Type B pancreatic cell (in vitro differentiated cells): ENCODE measurements at regions not wholly inside any gene's neighbourhood (a gene's known extent, or its start where the extent isn't known, plus 50 kb on each side); places are given as distances from the start of the nearest gene placed in this dataset.

Experiments used
- DNase-seq: peaks from one replicate; pipeline ENCODE4 v3.0.0; 2021; ENCODE audit warnings: mixed read lengths; ENCODE audit not compliant: unreplicated experiment; ENCODE audit errors: extremely low spot score
- H3K27ac Mint-ChIP-seq: 2 replicates; pipeline ENCODE4 v1.8.0; 2021; ENCODE audit warnings: mild to moderate bottlenecking, mixed read lengths
- H3K27me3 Mint-ChIP-seq: 2 replicates; pipeline ENCODE4 v1.8.0; 2021; ENCODE audit warnings: mixed read lengths
- H3K36me3 Mint-ChIP-seq: 2 replicates; pipeline ENCODE4 v1.8.0; 2021; ENCODE audit warnings: mixed read lengths
- H3K4me1 Mint-ChIP-seq: one replicate; pipeline ENCODE4 v1.8.0; 2021; ENCODE audit warnings: mixed read lengths; ENCODE audit not compliant: unreplicated experiment
- H3K4me3 Mint-ChIP-seq: 2 replicates; pipeline ENCODE4 v1.8.0; 2021; ENCODE audit warnings: mild to moderate bottlenecking, mixed read lengths
- H3K9me3 Mint-ChIP-seq: 2 replicates; pipeline ENCODE4 v1.8.0; 2021; ENCODE audit warnings: mixed read lengths
- TF ChIP-seq, protein P1 (sequence below): fragments of 200-600 bp; sonication (generic); conservative IDR thresholded peaks from 2 replicates; pipeline ENCODE4 v1.5.0; 2021; ENCODE audit warnings: antibody characterized with exemption, mild to moderate bottlenecking

DNA sequence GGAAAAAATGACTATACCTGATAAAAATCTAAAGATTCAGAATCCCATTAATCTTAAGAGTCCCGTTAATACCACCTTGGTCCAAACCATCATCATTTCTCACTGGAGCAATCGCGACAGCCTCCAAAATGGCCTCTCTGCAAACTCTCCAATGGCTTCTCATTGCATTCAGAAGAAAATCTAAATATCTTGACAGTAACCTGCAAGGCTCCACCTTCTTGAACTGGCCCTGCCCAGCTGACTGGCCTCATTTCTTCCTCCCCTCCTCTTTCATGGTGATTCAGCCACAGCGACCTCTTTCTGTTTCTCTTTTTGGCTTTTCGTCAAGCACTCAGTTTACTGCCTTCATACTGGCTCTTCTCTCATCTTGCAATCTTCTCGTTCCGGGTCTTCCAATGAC lies 56.2 kb upstream of the GPRIN3 start:
- no peaks in the 10 kb centered on the region for H3K27me3 Mint-ChIP-seq
- H3K4me3 Mint-ChIP-seq, result no peak overlapping the region
- DNase-seq, result no peak
- TF ChIP-seq, protein P1, sequence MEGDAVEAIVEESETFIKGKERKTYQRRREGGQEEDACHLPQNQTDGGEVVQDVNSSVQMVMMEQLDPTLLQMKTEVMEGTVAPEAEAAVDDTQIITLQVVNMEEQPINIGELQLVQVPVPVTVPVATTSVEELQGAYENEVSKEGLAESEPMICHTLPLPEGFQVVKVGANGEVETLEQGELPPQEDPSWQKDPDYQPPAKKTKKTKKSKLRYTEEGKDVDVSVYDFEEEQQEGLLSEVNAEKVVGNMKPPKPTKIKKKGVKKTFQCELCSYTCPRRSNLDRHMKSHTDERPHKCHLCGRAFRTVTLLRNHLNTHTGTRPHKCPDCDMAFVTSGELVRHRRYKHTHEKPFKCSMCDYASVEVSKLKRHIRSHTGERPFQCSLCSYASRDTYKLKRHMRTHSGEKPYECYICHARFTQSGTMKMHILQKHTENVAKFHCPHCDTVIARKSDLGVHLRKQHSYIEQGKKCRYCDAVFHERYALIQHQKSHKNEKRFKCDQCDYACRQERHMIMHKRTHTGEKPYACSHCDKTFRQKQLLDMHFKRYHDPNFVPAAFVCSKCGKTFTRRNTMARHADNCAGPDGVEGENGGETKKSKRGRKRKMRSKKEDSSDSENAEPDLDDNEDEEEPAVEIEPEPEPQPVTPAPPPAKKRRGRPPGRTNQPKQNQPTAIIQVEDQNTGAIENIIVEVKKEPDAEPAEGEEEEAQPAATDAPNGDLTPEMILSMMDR, result no peak
- H3K4me1 Mint-ChIP-seq, result peaks cover 9% of the 10 kb centered on the region
- H3K27ac Mint-ChIP-seq, result no peak overlapping the region
- H3K36me3 Mint-ChIP-seq, result no peaks in the 10 kb centered on the region
- peaks cover 9% of the 10 kb centered on the region for H3K9me3 Mint-ChIP-seq

DNA sequence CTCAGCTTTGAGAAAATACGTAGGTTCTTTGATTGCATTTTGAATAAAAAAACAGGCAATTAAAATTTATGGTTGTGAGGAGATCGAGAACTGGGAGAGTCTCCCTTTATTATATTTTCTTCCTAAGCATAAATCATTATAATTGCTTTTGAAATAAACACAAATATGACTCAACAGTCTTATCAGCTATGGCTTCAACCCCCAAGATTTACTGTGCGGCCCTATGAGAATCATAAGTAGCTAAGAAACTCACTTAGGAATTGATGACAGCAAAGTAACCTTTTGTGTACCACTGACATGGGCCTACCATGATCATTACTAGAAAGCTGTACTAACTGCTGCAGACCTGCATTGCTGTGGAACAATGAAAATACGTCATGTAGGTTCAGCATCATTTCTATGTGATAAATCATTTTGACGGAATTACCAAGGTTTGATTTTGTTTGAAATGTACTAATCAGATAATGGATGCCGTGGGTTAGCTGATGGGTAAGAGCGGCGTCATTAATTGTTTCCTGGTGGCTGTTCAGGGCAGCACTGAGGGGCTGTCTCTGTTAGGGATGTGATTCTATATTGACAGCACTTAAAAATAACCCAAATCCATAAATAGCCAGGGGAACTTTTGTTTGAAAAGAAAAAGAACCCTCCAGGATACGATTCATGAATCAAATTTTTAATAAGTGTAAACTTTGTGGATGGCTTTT lies 51.5 kb upstream of the GPRIN3 start:
- no peak for DNase-seq
- no peak overlapping the region for H3K27ac Mint-ChIP-seq
- no peak overlapping the region for H3K4me3 Mint-ChIP-seq
- peaks cover 13% of the 10 kb centered on the region for H3K4me1 Mint-ChIP-seq
- no peaks in the 10 kb centered on the region for H3K9me3 Mint-ChIP-seq
- TF ChIP-seq, protein P1, result no peak
- H3K36me3 Mint-ChIP-seq, result no peaks in the 10 kb centered on the region
- H3K27me3 Mint-ChIP-seq, result peaks cover 4% of the 10 kb centered on the region

DNA sequence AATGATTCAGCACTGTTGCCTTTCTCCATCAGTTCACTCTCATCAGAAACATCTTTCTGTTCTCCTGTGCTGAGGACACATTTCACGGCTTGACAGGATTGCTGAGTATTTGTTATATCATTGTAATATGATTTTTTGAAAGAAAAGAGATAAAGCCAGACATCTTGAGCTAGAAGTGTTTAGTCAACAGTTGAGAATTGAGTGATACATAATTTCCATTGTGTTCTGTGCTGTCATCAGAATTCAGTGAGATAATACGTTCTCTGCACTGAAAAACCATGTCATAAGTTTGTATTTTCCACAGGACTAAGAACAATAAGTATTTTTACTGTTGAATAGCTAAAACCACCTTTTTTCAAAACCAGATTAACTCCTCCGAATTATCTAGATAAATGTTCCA lies 50.2 kb upstream of the GPRIN3 start:
- Mint-ChIP-seq H3K9me3 (no peaks in the 10 kb centered on the region), H3K4me1 (peaks cover 13% of the 10 kb centered on the region), H3K27me3 (peaks cover 4% of the 10 kb centered on the region), H3K4me3 (no peak overlapping the region), H3K36me3 (no peaks in the 10 kb centered on the region), H3K27ac (no peak overlapping the region)
- DNase-seq, result no peak
- TF ChIP-seq, protein P1, result no peak
